GM12801 (cell line): ENCODE measurements at regions not wholly inside any gene's neighbourhood (a gene's known extent, or its start where the extent isn't known, plus 50 kb on each side); places are given as distances from the start of the nearest gene placed in this dataset.

Source experiments
- CTCF ChIP-seq: IDR thresholded peaks from one replicate; pipeline ENCODE4 v1.5.1; 2011; ENCODE audit warnings: control low read depth; ENCODE audit not compliant: insufficient read length; ENCODE audit errors: extremely low read depth

DNA sequence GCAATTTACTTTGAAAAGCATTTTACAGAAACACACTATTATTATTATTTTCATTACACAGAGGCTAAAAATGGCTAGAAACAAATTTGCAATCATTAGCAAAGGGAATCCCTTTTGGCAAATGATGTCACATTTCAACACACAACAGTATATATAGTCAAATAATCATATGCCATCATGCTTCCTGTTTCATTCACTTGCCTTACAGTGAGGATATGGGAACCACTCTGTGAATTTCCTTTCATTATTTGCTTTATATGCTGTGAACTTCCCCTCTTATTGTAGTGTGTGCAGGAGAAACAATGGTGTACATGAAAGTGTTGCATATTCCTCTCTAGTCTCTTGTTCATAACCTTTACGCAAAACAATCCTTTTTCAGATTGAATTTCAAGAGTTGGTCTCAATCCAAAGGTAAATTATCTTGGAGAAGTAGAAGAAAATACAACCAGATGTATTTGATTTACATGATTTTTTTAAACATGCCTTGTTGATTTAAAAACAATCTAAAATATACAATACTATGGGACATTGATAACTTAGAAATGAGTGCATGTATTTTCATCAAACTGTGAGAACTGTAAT lies 657.3 kb downstream of the EFNB2 start:
- no peak for TF ChIP-seq CTCF

GRCh38 chr13:105874814-105875213 lies 660.6 kb downstream of the EFNB2 start:
- TF ChIP-seq CTCF, result no peak

DNA sequence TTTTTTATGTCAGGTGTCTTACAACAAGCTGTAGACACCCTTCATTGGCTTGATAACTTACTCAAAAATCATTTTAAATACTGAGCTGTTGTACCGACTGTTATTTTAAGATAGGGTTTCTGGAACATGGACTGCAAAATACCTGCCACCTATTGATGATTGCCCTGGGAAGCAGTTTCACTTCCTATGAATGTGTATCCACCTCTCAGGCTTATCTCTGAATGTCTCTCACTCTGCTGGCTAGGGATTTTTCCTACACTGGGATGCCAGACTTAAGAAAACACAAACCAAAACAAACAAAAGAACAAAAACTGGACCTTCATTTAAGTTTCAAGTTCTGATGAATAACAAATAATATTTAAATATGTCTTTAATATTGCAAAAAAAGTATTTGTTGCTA lies 663.7 kb downstream of the EFNB2 start:
- TF ChIP-seq CTCF, result no peak

GRCh38 chr13:105871326-105871725 lies 664.1 kb downstream of the EFNB2 start:
- no peak for TF ChIP-seq CTCF

DNA sequence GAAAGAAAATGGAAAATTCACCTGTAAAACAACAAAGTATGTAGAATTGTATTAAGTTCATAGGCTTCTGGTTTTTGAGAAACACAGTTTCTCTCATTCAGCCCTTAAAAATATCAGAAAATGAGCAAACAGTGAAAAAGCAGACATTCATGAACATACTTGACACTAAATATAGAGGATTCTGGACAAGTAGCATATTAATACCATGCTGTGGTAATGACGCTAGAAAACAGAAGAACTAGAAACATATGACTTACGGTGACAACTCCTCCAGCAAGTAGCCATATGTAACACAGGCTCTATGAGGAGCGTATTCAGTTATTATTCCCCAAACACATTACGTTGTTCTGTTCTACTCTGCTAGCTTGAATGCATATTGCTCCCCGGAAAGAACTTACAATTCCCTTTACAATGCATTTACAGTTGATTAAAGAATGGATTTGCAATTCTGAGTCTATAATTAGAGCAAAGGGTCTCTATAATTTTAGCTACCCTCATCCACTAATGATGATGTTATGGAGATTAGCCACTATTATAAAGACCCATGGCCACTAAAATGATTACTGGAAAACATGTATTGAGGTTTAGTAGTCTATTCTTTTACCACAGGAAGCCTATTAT lies 672.1 kb downstream of the EFNB2 start:
- no peak for TF ChIP-seq CTCF

GRCh38 chr13:105848494-105848893 lies 687.0 kb downstream of the EFNB2 start:
- TF ChIP-seq CTCF, result no peak

DNA sequence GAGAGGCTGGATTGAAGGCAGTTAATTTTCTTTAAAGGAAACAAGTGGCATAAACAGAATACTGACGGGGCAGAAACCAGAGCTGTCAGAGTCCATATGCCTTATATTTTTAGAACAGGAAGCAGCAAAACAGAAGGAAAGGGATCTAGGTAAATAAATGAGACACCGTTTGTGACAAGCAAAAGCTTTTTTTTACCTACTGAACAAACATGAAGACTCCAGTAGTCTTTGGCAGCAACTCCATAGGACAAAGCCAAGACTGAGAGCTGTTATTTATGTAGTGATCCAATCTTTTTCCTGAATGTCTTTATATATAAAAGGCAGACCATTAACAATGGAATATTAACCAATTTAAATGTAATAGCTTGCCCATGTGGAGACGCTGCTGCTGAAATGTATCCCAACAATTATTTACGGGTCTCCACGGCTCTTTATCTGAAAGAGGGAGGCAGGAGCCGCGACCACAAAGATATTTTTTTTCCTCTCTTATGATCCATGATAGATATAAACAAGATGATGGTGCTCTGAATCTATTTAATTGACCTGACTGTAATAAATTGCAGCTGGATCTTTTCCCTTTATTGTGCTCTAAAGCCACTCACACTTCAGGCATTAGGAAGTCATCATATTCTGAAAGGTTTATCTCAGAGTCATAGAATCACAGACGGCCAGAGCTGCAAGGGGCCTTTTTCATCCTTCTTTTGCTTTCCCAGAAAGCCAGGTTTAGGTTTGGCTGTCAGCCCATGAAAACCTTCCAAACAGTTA lies 687.8 kb downstream of the EFNB2 start:
- no peak for TF ChIP-seq CTCF
